GM12878 (cell line): ENCODE measurements at regions not wholly inside any gene's neighbourhood (a gene's known extent, or its start where the extent isn't known, plus 50 kb on each side); places are given as distances from the start of the nearest gene placed in this dataset.

Source experiments
- ATAC-seq: fragments of 200-7000 bp; cut with Tn5 transposase; 3 replicates; pipeline ENCODE4 v1.9.1; 2020; ENCODE audit warnings: mild to moderate bottlenecking, moderate library complexity
- BruUV-seq: library from RNA; stranded (reverse); fragments of 400-500 nt; replicated peaks from 2 replicates; lab custom pipeline; 2021; lab: Mats Ljungman, UMichigan
- CTCF ChIA-PET: fragments of 300-600 bp; sonication (Branson Sonifier 250); formaldehyde crosslinking; extraction: SDS; loops from one replicate; lab custom pipeline; 2021; ENCODE audit warnings: inconsistent platforms; lab: Yijun Ruan, JAX
- POLR2A ChIA-PET: fragments of 350-600 bp; formaldehyde crosslinking; extraction: SDS; loops from one replicate; lab custom pipeline; 2021; ENCODE audit warnings: inconsistent platforms; lab: Charles Lee
- RAD21 ChIA-PET: fragments of 300-600 bp; sonication (Branson Sonifier 250); formaldehyde crosslinking; loops from one replicate; lab custom pipeline; 2023; ENCODE audit warnings: antibody characterized with exemption; ENCODE audit not compliant: unreplicated experiment; lab: Charles Lee
- SMC1A ChIA-PET: fragments of 300-600 bp; sonication (Branson Sonifier 250); formaldehyde crosslinking; loops from one replicate; lab custom pipeline; 2023; ENCODE audit not compliant: unreplicated experiment, uncharacterized antibody; lab: Charles Lee
- DNase-seq: peaks from one replicate; pipeline ENCODE4 v3.0.0-alpha.2; 2011; ENCODE audit warnings: low read depth, low spot score
- FAIRE-seq: peaks from 3 replicates; lab custom pipeline; 2011; peaks lifted over from hg19 to GRCh38; lab: Jason Lieb, UNC
- H2AFZ ChIP-seq: 2 replicates; pipeline ENCODE4 v1.6.0; 2011; ENCODE audit warnings: low read depth, low read length, control low read depth; ENCODE audit not compliant: control insufficient read depth
- H3K27ac ChIP-seq: 2 replicates; pipeline ENCODE4 v1.5.1; 2011; ENCODE audit warnings: control low read depth; ENCODE audit not compliant: control insufficient read depth, insufficient read depth
- H3K27me3 ChIP-seq, 2 experiments: replicated peaks in 1 of 2; 2 replicates each; pipeline versions ENCODE4 v1.6.0 to v1.6.1; 2011; ENCODE audit warnings: low read length in 1 of 2; ENCODE audit not compliant: control insufficient read depth in 2 of 2, insufficient read depth in 2 of 2
- H3K36me3 ChIP-seq, 2 experiments: 2 replicates each; pipeline ENCODE4 v1.5.1; 2011; ENCODE audit warnings: low read length in 1 of 2; ENCODE audit not compliant: control insufficient read depth in 2 of 2, insufficient read depth in 2 of 2
- H3K4me1 ChIP-seq: 2 replicates; pipeline ENCODE4 v1.6.1; 2011; ENCODE audit warnings: mild to moderate bottlenecking, low read length, moderate library complexity, mixed read lengths; ENCODE audit not compliant: control insufficient read depth, insufficient read depth
- H3K4me2 ChIP-seq: 2 replicates; pipeline ENCODE4 v1.6.0; 2011; ENCODE audit warnings: control low read depth; ENCODE audit not compliant: control insufficient read depth, insufficient read depth
- H3K4me3 ChIP-seq: fragments of 200-600 bp; sonication (generic); 2 replicates; pipeline ENCODE4 v1.5.1; 2016
- H3K79me2 ChIP-seq: 2 replicates; pipeline ENCODE4 v1.6.0; 2011; ENCODE audit warnings: low read length; ENCODE audit not compliant: control insufficient read depth, insufficient read depth
- H3K9ac ChIP-seq: 2 replicates; pipeline ENCODE4 v1.8.0; 2011; ENCODE audit warnings: low read length, control low read depth, mixed read lengths; ENCODE audit not compliant: control insufficient read depth, insufficient read depth
- H3K9me3 ChIP-seq: replicated peaks from 3 replicates; pipeline ENCODE4 v1.5.1; 2011; ENCODE audit warnings: mild to moderate bottlenecking, low read length; ENCODE audit not compliant: control insufficient read depth, insufficient read depth
- H4K20me1 ChIP-seq: 2 replicates; pipeline ENCODE4 v1.6.0; 2011; ENCODE audit not compliant: control insufficient read depth, insufficient read depth
- ATF2 ChIP-seq: IDR thresholded peaks from 2 replicates; pipeline ENCODE4 v1.6.1; 2012; ENCODE audit warnings: low read length, inconsistent platforms
- MTA3 ChIP-seq: IDR thresholded peaks from 2 replicates; pipeline ENCODE4 v1.6.1; 2012; ENCODE audit warnings: low read length, inconsistent platforms, borderline replicate concordance
- NFYA ChIP-seq: IDR thresholded peaks from 2 replicates; pipeline ENCODE4 v1.6.1; 2011; ENCODE audit warnings: low read depth, mild to moderate bottlenecking, low read length, improper control_type of control experiment, borderline replicate concordance
- NR2F1 ChIP-seq: fragments of 450-650 bp; conservative IDR thresholded peaks from 2 replicates; pipeline ENCODE4 v1.6.1; 2017; ENCODE audit warnings: mild to moderate bottlenecking
- RAD21 ChIP-seq: IDR thresholded peaks from 2 replicates; pipeline ENCODE4 v1.6.1; 2011; ENCODE audit warnings: mild to moderate bottlenecking, low read depth, low read length, moderate library complexity; ENCODE audit not compliant: insufficient read depth
- RELB ChIP-seq: fragments of 450-650 bp; IDR thresholded peaks from 2 replicates; pipeline ENCODE4 v1.6.1; 2017; ENCODE audit warnings: low read depth, mild to moderate bottlenecking, moderate library complexity
- WRNIP1 ChIP-seq: IDR thresholded peaks from 2 replicates; pipeline ENCODE4 v1.6.1; 2011; ENCODE audit warnings: low read depth, low read length, improper control_type of control experiment, borderline replicate concordance
- ZNF217 ChIP-seq: fragments of 450-650 bp; IDR thresholded peaks from 2 replicates; pipeline ENCODE4 v1.6.1; 2017; ENCODE audit warnings: antibody characterized with exemption, mild to moderate bottlenecking
- WGBS: methylation state at CpG from one replicate; pipeline ENCODE4 v1.1.6; 2016; ENCODE audit warnings: low lambda C conversion rate; ENCODE audit not compliant: insufficient replicate concordance, insufficient coverage; ENCODE audit errors: missing lambda C conversion rate; 5-methylcytosine and 5-hydroxymethylcytosine counted together
- in situ Hi-C: fragments of 300-500 bp; cut with MboI; formaldehyde crosslinking; loops from 9 replicates; pipeline ENCODE4 v1.14.3; 2018; ENCODE audit warnings: mixed read lengths
- intact Hi-C: fragments of 100-400 bp; cut with micrococcal nuclease; formaldehyde crosslinking; loops from one replicate; pipeline ENCODE4 v1.14.2; 2022; ENCODE audit not compliant: unreplicated experiment

DNA sequence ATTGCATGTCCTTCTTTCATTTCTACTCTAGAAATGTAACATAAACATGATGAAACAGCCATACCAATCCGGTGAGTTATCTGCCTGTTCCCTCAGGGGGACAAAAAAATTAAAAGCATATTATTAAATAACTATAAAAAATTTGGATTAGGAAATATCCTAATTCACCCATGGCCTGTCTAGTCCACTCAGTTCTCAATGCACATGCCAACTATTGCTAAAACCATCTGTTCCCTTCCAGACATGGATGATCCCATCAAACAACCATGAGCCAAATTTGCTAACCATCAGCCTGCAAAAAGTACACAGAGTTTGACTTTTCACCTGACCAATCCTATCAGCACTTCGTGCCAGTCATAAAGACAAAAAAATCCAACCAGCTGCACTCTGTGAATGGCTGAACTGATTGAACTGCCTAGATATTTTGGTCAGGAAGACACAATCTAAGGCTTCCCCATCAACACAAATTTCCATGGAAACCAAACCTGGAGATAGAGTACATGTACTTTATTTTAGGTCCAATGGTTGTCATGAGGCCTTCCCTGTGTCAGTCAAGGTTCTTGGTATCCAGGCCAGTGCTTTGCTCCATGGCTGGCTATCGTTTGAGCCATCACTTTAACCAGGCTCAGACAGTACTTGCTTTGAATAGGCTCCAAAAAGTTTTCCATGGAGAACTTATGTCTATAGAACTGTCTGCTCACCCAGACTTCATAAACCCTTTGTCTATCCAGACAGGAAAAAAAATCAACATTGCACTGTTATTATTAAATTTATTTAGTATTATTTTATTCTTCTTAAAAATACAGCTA lies 570.8 kb downstream of the LTN1 start:
- Histone ChIP-seq H3K27me3 (no peaks in the 10 kb centered on the region), H3K4me1 (no peaks in the 10 kb centered on the region), H3K9ac (no peak overlapping the region), H3K4me2 (no peak overlapping the region), H3K79me2 (no peaks in the 10 kb centered on the region), H3K36me3 (no peaks in the 10 kb centered on the region), H3K27ac (no peak overlapping the region), H4K20me1 (no peaks in the 10 kb centered on the region), H2AFZ (no peak overlapping the region), H3K9me3 (no peaks in the 10 kb centered on the region), H3K4me3 (no peak overlapping the region)
- intact Hi-C loops (no loop called here), in situ Hi-C loops (no loop called here)
- DNase-seq (no peak), ATAC-seq (no peak), FAIRE-seq (no peak)
- ChIA-PET RAD21 (no interaction called here), POLR2A (no interaction called here), CTCF (no interaction called here), SMC1A (no interaction called here)
- WGBS = 10% methylated on average over 3 of the region's 3 CpGs
- no TSS peak for BruUV-seq
- TF ChIP-seq ZNF217 (no peak), WRNIP1 (no peak), RELB (no peak), NR2F1 (no peak), NFYA (no peak), RAD21 (no peak), ATF2 (no peak), MTA3 (no peak)
